SU-DHL-6 (cell line): ENCODE measurements at regions not wholly inside any gene's neighbourhood (a gene's known extent, or its start where the extent isn't known, plus 50 kb on each side); places are given as distances from the start of the nearest gene placed in this dataset.

Experiments used
- CTCF ChIP-seq: fragments of 200-600 bp; sonication (generic); IDR thresholded peaks from one replicate; pipeline ENCODE4 v1.5.1; 2017; ENCODE audit warnings: antibody characterized with exemption, mild to moderate bottlenecking, low read length, moderate library complexity; ENCODE audit not compliant: insufficient read depth, poor library complexity, severe bottlenecking
- EZH2phosphoT487 ChIP-seq: fragments of 200-600 bp; sonication (generic), shearing (Covaris generic); conservative IDR thresholded peaks from 2 replicates; pipeline ENCODE4 v1.6.1; 2018; ENCODE audit warnings: mild to moderate bottlenecking, antibody characterized with exemption, low read length, moderate library complexity, mixed read lengths

DNA sequence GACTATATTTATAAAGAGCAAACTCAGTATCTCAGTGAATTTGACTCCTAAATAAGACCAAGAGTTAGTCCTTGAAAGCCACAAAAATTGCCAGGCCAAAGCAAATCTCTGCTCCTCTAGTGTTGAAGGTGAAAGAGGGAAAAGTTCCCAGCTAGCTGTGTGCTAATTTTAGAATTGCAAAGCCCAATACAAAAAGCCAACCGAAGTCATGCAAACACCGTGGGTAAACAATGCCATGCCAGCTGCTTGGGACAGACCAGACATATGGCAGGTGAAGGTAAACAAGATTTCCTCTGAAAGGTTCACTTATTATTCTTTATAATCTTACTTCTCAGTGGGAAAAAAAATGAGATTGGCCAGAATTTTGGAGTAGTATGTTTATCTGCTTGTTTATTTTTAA lies 80.5 kb upstream of the LNX1 start:
- TF ChIP-seq CTCF = no peak
- no peak for TF ChIP-seq EZH2phosphoT487
